ENCODE measurements at regions not wholly inside any gene's neighbourhood (a gene's known extent, or its start where the extent isn't known, plus 50 kb on each side); places are given as distances from the start of the nearest gene placed in this dataset.

- TF ChIP-seq REST (IDR thresholded peaks at IDR 0.05; ENCODE audit: borderline replicate concordance) (no peak), REST (CRISPR knock-in tag; IDR thresholded peaks at IDR 0.05; ENCODE audit: low read depth) (no peak), ZNF407 (IDR thresholded peaks at IDR 0.05; ENCODE audit: low read depth) (no peak), ETS1 (conservative IDR thresholded peaks at IDR 0.05; ENCODE audit: control insufficient read depth, low read depth, low read length) (no peak), HDAC8 (tag; IDR thresholded peaks at IDR 0.05) (no peak), IRF2 (CRISPR knock-in tag; IDR thresholded peaks at IDR 0.05) (no peak), NFYB (IDR thresholded peaks at IDR 0.05; ENCODE audit: extremely low read depth, insufficient read length) (no peak)
These were observed 115.4 kb downstream of the UTP18 start (continued) for GRCh38 chr17:51375771-51376170.
